ENCODE measurements at regions not wholly inside any gene's neighbourhood (a gene's known extent, or its start where the extent isn't known, plus 50 kb on each side); places are given as distances from the start of the nearest gene placed in this dataset.

DNA sequence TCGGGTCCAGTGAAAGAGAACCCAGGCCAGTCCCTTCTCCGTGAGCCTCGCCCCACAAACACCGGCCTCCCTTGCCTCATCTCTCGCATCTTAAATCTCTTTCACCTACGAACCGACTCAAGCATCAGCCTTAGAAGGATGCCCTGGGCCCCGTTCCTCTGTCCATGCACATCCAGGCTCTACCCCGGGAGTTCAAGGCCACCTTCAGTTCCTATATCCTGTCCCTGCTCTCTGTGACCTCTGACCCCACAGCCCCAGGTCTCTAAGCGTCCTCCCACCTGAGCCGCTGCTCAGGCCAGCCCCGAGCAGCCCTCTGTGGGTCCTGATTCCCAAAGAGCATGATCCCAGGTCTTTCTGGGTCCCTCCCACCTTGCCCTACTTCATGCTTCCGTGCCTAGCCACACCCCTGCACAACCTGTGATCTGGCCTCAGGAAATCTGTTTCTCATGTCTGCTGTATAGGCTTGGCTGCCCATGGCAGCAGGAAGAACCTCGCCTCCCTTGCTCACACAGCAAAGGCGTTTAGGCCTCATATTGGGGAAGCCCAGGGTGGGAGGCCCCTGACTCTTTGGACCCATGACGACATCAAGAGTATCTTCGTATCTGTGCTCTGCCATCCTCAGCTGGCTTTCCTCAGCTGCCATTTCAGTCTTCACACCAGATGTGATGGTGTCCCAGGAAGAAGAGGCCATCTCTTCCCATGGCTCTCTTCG lies 77.5 kb upstream of the SEPTIN5 start:
- Histone ChIP-seq H3K9me3 (replicated peaks; ENCODE audit: control insufficient read depth, insufficient read depth, low read length) (no peaks in the 10 kb centered on the region), H3K27ac (ENCODE audit: insufficient read depth, low read depth, low read length) (no peak overlapping the region), H3K4me3 (replicated peaks in 1 of 3; ENCODE audit: insufficient read depth in 1 of 3, low read depth in 1 of 3, low read length in 3 of 3) (no peak overlapping the region), H3K27me3 (ENCODE audit: control insufficient read depth in 2 of 2, insufficient read depth in 2 of 2, low read length in 2 of 2) (peaks cover 2 to 6% of the 10 kb centered on the region in 2 experiments), H3K79me2 (ENCODE audit: control insufficient read depth, insufficient read depth, low read length) (no peaks in the 10 kb centered on the region), H3K9ac (replicated peaks; ENCODE audit: extremely low read depth, insufficient read depth, low read length) (no peak overlapping the region), H2AFZ (ENCODE audit: low read depth, low read length) (no peak overlapping the region), H3K36me3 (ENCODE audit: control insufficient read depth in 2 of 2, extremely low read depth in 1 of 2, insufficient read depth in 2 of 2, low read length in 2 of 2) (no peaks in the 10 kb centered on the region), H4K20me1 (replicated peaks; ENCODE audit: control insufficient read depth, extremely low read depth, insufficient read depth, low read length) (no peaks in the 10 kb centered on the region), H3K9me1 (replicated peaks; ENCODE audit: control insufficient read depth, extremely low read depth, insufficient read depth, low read length) (no peaks in the 10 kb centered on the region), H3K4me2 (ENCODE audit: insufficient read depth, low read length) (no peak overlapping the region), H3K4me1 (ENCODE audit: control insufficient read depth, extremely low read depth, insufficient read depth, low read length) (no peaks in the 10 kb centered on the region)
- FAIRE-seq (no peak), DNase-seq (ENCODE audit: low read depth, low spot score) (no peak)
- dilution Hi-C loops (cut with MboI; ENCODE audit: extremely low pct_ligation_motif_present, low sequenced_read_pairs) (no loop called here), intact Hi-C loops (cut with micrococcal nuclease) (loop anchor here (10.0 kb wide), 1 partner anchor 342 kb away; the partner anchor contains the start of gene CLTCL1)
- BruUV-seq (replicated peaks) = no TSS peak
- TF ChIP-seq POLR2AphosphoS5 (IDR thresholded peaks at IDR 0.05; ENCODE audit: insufficient read depth, low read depth, low read length) (no peak), MYC (IDR thresholded peaks at IDR 0.05; ENCODE audit: low read depth, low read length) (no peak), GATA2 (IDR thresholded peaks at IDR 0.05; ENCODE audit: insufficient read depth, insufficient read length, low read depth, low read length) (no peak), JUN (IDR thresholded peaks at IDR 0.05; ENCODE audit: borderline replicate concordance, insufficient read depth, insufficient read length, low read depth) (no peak), FOS (IDR thresholded peaks at IDR 0.05; ENCODE audit: borderline replicate concordance, insufficient read depth, low read length) (no peak), POLR2A (IDR thresholded peaks at IDR 0.05; ENCODE audit: low read depth, low read length) (no peak), EZH2 (IDR thresholded peaks at IDR 0.05; ENCODE audit: borderline replicate concordance, low read depth, low read length, severe bottlenecking) (no peak)
- TF ChIP-seq, protein P1, sequence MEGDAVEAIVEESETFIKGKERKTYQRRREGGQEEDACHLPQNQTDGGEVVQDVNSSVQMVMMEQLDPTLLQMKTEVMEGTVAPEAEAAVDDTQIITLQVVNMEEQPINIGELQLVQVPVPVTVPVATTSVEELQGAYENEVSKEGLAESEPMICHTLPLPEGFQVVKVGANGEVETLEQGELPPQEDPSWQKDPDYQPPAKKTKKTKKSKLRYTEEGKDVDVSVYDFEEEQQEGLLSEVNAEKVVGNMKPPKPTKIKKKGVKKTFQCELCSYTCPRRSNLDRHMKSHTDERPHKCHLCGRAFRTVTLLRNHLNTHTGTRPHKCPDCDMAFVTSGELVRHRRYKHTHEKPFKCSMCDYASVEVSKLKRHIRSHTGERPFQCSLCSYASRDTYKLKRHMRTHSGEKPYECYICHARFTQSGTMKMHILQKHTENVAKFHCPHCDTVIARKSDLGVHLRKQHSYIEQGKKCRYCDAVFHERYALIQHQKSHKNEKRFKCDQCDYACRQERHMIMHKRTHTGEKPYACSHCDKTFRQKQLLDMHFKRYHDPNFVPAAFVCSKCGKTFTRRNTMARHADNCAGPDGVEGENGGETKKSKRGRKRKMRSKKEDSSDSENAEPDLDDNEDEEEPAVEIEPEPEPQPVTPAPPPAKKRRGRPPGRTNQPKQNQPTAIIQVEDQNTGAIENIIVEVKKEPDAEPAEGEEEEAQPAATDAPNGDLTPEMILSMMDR (IDR thresholded peaks at IDR 0.05; ENCODE audit: extremely low read depth in 1 of 2, insufficient read depth in 1 of 2, low read depth in 1 of 2, low read length in 2 of 2) = no peak
- POLR2A ChIA-PET = no interaction called here
- CTCF ChIA-PET = no interaction called here
